Uterus (tissue), 2 donors: ENCODE measurements at regions not wholly inside any gene's neighbourhood (a gene's known extent, or its start where the extent isn't known, plus 50 kb on each side); places are given as distances from the start of the nearest gene placed in this dataset.

Experiments used
- POLR2A ChIP-seq, 2 donors: fragments of 450-650 bp; IDR thresholded peaks; one replicate each; pipeline ENCODE4 v1.6.1; 2016; ENCODE audit warnings: antibody characterized with exemption in 2 of 2, mild to moderate bottlenecking in 1 of 2, moderate library complexity in 1 of 2
- TF ChIP-seq, protein P1 (sequence below), 4 experiments: fragments of 200-600 bp in 2 of 4; fragments of 450-650 bp in 2 of 4; sonication (generic) in 2 of 4; IDR thresholded peaks; one replicate each; pipeline ENCODE4 v1.5.1; 2016 to 2019; ENCODE audit warnings: antibody characterized with exemption in 4 of 4, mild to moderate bottlenecking in 2 of 4, moderate library complexity in 1 of 4

DNA sequence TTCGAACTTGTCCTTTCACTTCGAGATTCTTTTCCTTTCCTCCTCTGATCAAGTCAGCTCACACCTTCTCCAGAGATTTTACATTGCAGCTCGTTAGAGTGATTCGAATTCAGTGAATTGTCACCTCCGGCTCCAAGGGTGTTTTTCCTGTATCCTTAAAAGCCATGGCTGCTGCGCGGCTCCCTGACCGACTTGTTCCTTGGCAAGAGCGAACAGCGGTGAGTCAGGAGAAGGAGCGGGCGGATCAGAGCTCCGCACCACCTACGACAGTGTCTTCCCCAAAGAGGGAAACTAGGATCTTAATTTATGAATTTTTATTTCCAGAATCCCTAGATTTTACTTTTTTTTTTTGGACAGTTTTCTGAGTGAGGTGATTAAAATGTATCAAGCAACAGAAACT lies 204.4 kb upstream of the ADGRL2 start:
- TF ChIP-seq, protein P1, sequence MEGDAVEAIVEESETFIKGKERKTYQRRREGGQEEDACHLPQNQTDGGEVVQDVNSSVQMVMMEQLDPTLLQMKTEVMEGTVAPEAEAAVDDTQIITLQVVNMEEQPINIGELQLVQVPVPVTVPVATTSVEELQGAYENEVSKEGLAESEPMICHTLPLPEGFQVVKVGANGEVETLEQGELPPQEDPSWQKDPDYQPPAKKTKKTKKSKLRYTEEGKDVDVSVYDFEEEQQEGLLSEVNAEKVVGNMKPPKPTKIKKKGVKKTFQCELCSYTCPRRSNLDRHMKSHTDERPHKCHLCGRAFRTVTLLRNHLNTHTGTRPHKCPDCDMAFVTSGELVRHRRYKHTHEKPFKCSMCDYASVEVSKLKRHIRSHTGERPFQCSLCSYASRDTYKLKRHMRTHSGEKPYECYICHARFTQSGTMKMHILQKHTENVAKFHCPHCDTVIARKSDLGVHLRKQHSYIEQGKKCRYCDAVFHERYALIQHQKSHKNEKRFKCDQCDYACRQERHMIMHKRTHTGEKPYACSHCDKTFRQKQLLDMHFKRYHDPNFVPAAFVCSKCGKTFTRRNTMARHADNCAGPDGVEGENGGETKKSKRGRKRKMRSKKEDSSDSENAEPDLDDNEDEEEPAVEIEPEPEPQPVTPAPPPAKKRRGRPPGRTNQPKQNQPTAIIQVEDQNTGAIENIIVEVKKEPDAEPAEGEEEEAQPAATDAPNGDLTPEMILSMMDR (IDR thresholded peaks at IDR 0.05): no peak
- no peak for TF ChIP-seq POLR2A (IDR thresholded peaks at IDR 0.05)
